Myocyte (in vitro differentiated cells): ENCODE measurements at regions not wholly inside any gene's neighbourhood (a gene's known extent, or its start where the extent isn't known, plus 50 kb on each side); places are given as distances from the start of the nearest gene placed in this dataset.

Experiments
- DNase-seq: peaks from one replicate; pipeline ENCODE4 v3.0.0-alpha.2; 2012; ENCODE audit warnings: low read depth

DNA sequence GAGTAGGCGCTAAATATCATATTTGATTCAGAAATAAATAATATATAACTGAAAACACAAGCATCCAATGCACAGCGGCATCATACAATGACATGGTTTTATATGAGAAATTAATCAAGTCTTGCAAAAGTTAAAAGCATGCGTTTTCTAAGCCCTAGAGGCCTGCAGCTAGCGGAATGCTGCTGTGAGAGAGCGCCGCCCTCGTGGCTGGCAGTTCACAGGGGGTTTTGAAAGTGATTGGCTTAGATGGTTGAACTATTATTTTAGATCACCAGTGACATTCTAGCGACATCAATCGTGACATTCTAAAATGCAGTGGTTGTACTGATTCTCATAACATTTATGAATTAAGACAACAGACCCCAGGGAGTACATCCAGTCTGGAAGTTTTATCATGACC lies 235.2 kb upstream of the MGMT start:
- no peak for DNase-seq

- DNase-seq, result no peak
Measured at GRCh38 chr10:129233351-129234148, 233.5 kb upstream of the MGMT start.

DNA sequence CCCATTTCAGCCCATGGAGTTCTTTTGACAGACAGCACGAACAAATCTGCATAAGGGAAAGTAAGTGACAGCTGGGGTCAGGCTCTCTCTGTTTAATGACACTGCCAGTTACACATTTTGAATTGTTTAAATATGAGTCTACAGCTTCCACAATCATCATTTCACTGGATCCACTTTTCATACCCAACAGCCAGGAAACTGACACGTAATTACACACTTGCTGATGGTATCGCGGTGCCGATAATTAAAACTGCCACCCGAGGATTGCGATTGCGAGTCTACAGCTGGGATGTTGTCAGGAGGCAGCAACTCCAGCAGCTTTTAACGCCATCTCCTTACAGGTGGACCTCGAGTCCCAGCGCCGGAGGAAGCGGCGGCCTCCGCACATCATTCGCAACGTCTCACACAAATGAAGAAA lies 230.8 kb upstream of the MGMT start:
- no peak for DNase-seq

DNA sequence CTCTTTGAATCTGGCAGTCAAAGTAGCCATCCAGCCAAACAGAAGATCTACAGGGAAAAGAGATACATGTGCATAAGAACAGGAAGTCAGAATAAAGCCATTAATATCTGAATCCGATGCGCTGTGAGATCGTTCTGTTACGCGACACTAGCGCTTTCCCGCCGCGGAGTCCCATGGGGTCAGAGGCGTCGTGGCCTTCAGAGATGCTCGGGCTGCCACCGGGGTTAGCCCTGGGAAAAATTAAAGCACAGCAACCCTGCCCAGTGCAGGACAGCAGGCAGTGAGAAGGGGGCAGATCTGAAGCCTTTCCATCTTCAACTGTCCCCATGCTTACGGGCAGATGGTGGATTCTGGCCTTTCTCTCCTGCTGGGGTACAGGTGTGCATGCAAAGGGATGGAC lies 225.6 kb upstream of the MGMT start:
- DNase-seq, result no peak

DNA sequence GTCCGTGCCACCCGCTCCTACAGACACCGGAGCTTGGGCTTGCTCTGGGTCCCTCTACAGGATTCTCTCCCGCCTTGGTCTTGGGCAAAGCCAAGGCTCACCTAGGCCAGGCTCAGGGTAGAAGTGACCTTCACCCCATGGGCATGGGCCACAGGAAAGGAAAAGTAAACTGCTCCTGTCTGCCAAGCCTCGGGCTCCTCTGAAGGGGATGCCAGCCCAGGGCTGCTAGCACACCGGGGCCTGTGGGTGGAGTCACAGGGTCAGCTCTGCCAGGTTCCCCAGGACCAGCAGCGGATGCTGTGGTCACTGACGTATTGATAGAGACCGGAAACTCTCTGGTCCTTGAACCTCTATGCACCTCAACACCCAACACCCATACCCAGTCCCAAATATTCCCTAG lies 222.7 kb upstream of the MGMT start:
- no peak for DNase-seq

DNA sequence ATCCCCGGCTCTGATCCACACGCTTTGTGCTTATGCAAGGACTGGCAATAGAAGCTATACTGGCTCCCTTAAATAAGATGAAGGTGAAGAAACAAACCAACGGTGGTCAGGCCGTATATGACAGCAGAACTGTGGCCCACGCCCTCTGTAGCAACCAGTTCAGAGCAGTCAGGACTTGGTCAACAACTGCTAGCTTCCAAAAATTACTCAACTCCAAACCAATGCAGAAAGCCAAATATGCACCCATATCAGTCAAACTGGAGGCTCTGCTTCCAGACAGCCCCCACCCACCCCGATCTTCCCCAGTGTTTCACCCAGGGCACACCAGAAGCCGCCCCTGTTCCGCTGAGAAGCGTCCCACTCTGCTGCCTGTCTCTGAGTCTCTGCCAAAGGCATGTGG lies 222.3 kb upstream of the MGMT start:
- no peak for DNase-seq

DNA sequence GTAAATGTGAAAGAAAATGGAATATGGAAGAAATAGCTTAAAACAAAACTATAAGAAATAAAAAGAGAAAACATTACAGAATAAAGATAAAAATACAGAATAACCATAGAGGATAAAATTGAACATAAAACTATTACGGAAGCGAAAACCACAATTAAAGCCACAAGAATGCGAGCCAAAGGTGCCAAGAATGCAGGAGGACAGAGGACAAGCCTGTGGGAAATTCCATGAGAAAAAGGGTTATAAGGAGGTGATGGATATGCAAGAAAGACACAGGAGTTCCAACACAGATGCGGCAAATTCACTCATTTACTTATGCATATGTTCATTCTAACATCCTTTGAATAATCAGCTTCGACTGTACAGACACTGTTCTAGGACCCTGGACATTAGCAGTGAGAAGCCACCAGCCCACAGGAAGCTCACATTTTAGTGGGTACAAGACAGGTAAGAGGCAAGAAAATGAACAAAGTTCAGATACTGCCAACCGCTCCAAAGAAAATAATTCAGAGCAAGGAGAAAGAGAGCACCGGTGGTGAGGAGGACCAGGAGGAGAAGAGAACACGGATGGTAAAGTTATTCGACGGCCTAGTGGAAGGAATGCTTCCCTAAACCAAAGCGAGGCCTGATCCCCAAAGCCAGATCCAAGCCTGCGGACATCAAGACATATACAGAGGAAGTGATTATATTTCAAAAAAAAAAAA lies 213.7 kb upstream of the MGMT start:
- DNase-seq, result no peak

DNA sequence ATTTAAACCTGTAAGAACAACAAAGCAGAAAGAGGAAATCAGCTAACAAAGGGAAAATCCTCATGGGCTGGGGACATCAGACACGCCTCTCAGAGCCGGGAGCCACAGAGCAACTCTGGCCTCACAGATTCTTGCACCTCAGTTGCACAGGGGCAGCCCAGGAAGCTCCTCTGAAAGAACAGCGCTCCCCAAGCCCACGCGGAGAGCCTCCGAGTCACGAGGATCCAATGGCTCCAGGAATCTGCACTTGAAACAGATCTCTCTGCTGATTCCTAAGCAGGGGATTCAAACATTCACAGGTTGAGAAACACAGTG lies 213.2 kb upstream of the MGMT start:
- DNase-seq, result no peak

DNA sequence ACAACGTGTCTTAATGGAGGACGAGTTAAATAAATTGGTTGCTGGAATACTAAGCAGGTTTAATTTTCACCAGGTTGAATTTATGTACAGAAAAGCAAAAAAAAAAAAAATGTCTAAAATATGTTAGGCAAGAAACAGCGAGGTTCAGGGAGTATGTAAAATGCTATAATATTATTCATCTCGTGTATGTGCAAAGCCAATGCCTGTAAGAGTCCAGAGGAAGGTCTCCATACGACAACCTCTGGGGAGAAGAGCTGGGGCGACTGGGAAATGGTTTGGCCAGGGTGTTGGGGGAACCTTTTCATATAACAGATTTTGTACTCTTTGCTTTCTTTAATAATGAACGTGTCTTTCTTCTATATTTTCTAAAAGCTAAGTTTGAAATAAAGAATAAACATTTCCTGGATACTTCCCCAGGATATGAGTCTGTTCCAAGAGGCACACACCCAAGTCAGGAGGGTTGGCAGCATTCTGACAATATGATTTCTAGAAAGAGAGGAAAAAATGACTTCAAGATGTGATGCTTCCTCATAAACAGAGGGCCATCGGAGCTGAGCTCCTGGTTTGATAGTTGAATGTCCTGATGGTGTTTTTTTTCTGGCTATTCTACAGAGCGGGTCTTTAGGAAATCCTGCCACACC lies 208.6 kb upstream of the MGMT start:
- DNase-seq, result no peak

- no peak for DNase-seq
Measured at GRCh38 chr10:129259128-129259815, 207.8 kb upstream of the MGMT start.

GRCh38 chr10:129272176-129272575 lies 194.9 kb upstream of the MGMT start:
- DNase-seq, result no peak

DNA sequence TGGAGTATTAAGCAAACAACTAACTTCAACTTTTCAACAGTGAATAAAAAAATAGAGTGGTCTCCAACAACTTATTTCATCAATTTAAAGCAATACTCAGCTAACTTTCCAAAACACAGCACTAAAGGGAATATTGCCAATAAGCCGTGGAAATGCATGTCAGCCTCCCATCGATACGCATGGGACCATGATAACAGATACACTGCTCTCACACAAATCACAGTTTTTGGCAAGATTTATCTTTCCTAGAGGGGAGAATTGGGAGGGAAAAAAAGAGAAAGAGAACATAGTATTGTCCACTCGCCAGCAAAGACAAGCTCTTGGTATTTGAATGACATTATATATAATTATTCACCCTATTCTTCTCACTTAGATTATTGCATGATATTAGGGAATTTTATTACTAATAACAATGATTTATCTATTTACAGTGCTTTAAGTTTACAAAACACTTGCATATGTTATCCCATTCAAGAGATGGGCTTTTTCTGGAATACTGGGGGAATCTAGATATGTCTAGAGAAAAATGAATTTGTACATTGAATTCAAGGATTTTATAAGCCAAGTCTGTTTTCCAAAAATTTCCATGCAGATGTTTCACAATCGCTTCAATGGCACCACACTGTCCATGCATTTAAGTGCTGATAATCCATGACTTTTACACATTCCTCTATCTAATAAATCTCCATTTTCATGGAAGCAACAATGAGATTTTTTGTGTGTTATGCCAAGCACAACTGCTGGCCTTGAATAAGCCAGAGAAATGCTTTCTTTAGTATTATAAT lies 194.0 kb upstream of the MGMT start:
- DNase-seq, result no peak

DNA sequence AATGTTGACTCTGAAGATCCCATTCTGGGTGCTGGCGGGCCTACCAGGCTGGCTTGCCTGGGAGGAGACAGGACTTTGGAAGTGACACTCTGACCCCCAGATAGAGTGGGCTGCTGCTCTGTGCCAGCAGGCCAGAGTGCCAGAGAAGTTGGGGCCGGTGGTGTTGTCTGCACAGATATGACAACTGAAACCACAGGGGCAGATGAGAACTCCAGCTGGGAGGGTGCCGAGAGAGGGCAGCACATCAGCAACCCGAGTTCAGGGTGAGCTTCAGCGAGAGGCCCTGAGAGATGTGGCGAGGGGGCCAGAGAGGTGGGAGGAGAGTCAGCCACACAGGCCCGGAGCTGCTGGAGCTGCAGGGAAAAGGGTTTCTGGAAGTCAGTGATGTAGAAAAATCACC lies 193.2 kb upstream of the MGMT start:
- no peak for DNase-seq

- DNase-seq, result no peak
Measured at GRCh38 chr10:129274748-129275474, 192.1 kb upstream of the MGMT start.

DNA sequence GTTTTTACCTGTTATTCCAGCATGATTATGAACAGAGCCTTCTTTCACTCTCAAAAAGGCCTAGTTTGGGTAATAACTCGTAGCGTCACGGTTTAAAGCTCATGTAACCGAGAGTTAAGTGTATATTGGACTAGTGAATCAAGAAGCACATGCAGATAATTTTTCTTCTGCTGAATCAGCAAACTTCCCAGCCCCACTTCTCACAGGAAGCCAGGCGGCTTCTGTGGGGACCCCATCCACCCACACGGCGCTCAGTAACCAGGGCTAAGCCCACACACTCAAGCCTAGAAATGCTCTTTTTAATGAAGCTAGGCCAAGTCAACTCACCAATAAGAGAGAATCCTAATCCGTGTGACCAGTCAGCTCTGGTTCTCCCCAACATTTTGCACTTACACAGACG lies 191.2 kb upstream of the MGMT start:
- DNase-seq, result no peak

DNA sequence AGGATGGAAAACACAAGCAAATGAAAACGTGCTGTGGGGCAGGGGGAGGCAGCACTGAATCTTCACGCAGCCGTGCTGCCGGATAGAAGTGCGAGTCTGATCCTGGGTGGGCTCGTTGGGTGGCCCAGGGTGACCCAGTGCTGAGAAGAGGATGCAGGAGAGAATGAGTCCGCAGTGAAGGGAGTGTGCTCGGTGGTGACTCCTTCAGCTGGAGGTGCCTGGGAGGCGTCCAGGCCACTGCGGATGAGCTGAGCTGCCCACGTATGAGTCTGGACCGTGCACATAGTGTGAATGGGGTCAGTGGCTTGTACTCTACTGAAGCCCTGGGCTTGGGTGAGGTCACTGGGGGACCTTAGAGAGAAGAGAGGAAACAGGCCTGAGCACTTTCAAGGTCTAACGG lies 190.0 kb upstream of the MGMT start:
- no peak for DNase-seq

GRCh38 chr10:129277841-129278240 lies 189.2 kb upstream of the MGMT start:
- DNase-seq, result no peak

- no peak for DNase-seq
Measured at GRCh38 chr10:129278686-129279085, 188.4 kb upstream of the MGMT start.

DNA sequence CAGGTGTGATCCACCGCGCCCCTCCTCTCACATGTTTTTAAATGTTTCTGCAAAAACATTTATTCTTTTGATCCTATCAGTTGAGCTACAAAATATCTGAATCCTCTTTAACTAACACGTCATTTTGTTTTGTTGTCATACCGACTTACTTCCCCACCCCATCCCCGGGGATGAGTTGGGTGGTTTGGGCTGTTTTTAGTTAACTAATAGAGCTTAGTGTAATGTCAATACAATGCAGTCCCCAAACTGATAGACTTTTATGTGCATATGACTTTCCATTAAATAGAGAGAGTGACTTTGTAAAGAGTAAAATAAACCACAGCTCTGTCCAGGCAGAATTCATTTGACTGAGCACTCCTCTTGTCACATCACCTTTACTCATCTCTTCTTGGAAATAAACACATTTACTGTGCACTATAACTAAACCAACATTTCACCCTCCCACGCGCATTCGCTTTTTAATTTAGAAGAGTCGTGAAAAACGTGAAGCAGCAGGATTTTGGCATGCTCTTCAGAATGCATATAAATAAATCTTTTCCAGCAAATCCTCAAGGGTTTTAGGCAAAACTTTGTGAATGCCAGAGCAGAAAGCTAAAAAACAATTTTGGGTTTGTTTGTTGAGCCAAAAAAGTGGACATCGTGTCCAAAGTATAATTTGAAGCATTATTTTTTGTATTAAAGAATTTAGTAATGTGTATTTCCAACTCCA lies 187.4 kb upstream of the MGMT start:
- no peak for DNase-seq

DNA sequence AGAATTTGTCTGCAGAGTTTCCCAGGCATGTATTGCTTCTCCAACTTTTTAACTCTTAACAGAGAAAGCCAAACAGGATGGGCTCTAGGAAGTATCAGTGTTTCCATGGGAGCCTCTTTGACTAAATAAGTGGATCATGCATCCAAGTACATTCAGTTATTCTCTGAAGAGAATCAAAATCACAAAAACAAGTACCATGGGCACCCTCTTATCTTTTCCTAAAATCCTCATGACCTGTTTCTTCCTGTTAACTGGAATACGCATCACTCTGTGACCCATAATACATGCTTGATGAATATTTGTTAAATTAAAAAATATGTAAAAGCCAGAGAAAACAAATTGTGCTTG lies 186.9 kb upstream of the MGMT start:
- no peak for DNase-seq
